ENCODE measurements at regions not wholly inside any gene's neighbourhood (a gene's known extent, or its start where the extent isn't known, plus 50 kb on each side); places are given as distances from the start of the nearest gene placed in this dataset.
A peak's percentile ranks its signal among the peaks of the same experiment; 100 is the strongest.

- no peak overlapping the region for H3K4me3 ChIP-seq (ENCODE audit: low read length)
- H3K9ac ChIP-seq (ENCODE audit: low read length), result no peak overlapping the region
- no peaks in the 10 kb centered on the region for H3K9me2 ChIP-seq (ENCODE audit: insufficient read depth, low read length)
- no peak for TF ChIP-seq EZH2 (IDR thresholded peaks at IDR 0.05; ENCODE audit: borderline replicate concordance, insufficient read depth, low read length, poor library complexity, severe bottlenecking)
- TF ChIP-seq SMC3 (conservative IDR thresholded peaks at IDR 0.05; ENCODE audit: poor library complexity), result no peak
- no peak for TF ChIP-seq TAF1 (IDR thresholded peaks at IDR 0.05; ENCODE audit: low read depth)
- TF ChIP-seq POLR2AphosphoS5 (IDR thresholded peaks at IDR 0.05), result no peak
- TF ChIP-seq RAD21 (conservative IDR thresholded peaks at IDR 0.05), result no peak
- TF ChIP-seq MXI1 (conservative IDR thresholded peaks at IDR 0.05; ENCODE audit: poor library complexity, severe bottlenecking), result no peak
- no peak for TF ChIP-seq CTCF (IDR thresholded peaks at IDR 0.05; ENCODE audit: poor library complexity, severe bottlenecking)
- no peak for TF ChIP-seq REST (IDR thresholded peaks at IDR 0.05; ENCODE audit: borderline replicate concordance)
- TF ChIP-seq EP300 (conservative IDR thresholded peaks at IDR 0.05; ENCODE audit: poor library complexity, severe bottlenecking), result no peak
- no peaks in the 10 kb centered on the region for H3K9me3 ChIP-seq (ENCODE audit: low read length)
- H4K20me1 ChIP-seq (ENCODE audit: insufficient read depth), result no peaks in the 10 kb centered on the region
- H3K27ac ChIP-seq (ENCODE audit: low read length), result peak overlapping the region; percentile 10
- H3K27me3 ChIP-seq (ENCODE audit: insufficient read depth, low read depth, low read length), result no peaks in the 10 kb centered on the region
- no peaks in the 10 kb centered on the region for H3F3A ChIP-seq (ENCODE audit: insufficient read depth, low read length, poor library complexity, severe bottlenecking)
- H3K36me3 ChIP-seq (ENCODE audit: insufficient read depth, low read length), result no peaks in the 10 kb centered on the region
- H2AFZ ChIP-seq (ENCODE audit: low read depth, low read length), result no peak overlapping the region
- no peaks in the 10 kb centered on the region for H3K79me2 ChIP-seq (replicated peaks; ENCODE audit: insufficient read depth, low read length)
- H3K4me2 ChIP-seq (ENCODE audit: low read length), result no peak overlapping the region
These were observed 182.5 kb upstream of the COL1A2 start for GRCh38 chr7:94212160-94212559.

GRCh38 chr7:94216944-94217461 is 177.7 kb upstream of the COL1A2 start:
- Histone ChIP-seq H3K36me3 (ENCODE audit: insufficient read depth, low read length) (no peaks in the 10 kb centered on the region), H3K27ac (ENCODE audit: low read length) (no peak overlapping the region), H2AFZ (ENCODE audit: low read depth, low read length) (no peak overlapping the region), H4K20me1 (ENCODE audit: insufficient read depth) (no peaks in the 10 kb centered on the region), H3K9ac (ENCODE audit: low read length) (no peak overlapping the region), H3K4me3 (ENCODE audit: low read length) (no peak overlapping the region), H3K9me3 (ENCODE audit: low read length) (no peaks in the 10 kb centered on the region), H3K27me3 (ENCODE audit: insufficient read depth, low read depth, low read length) (no peaks in the 10 kb centered on the region), H3K79me2 (replicated peaks; ENCODE audit: insufficient read depth, low read length) (no peaks in the 10 kb centered on the region), H3F3A (ENCODE audit: insufficient read depth, low read length, poor library complexity, severe bottlenecking) (no peaks in the 10 kb centered on the region), H3K4me2 (ENCODE audit: low read length) (no peak overlapping the region), H3K9me2 (ENCODE audit: insufficient read depth, low read length) (no peaks in the 10 kb centered on the region)
- TF ChIP-seq CTCF (IDR thresholded peaks at IDR 0.05; ENCODE audit: poor library complexity, severe bottlenecking) (no peak), TAF1 (IDR thresholded peaks at IDR 0.05; ENCODE audit: low read depth) (no peak), POLR2AphosphoS5 (IDR thresholded peaks at IDR 0.05) (no peak), EZH2 (IDR thresholded peaks at IDR 0.05; ENCODE audit: borderline replicate concordance, insufficient read depth, low read length, poor library complexity, severe bottlenecking) (no peak), MXI1 (conservative IDR thresholded peaks at IDR 0.05; ENCODE audit: poor library complexity, severe bottlenecking) (no peak), RAD21 (conservative IDR thresholded peaks at IDR 0.05) (no peak), SMC3 (conservative IDR thresholded peaks at IDR 0.05; ENCODE audit: poor library complexity) (no peak), EP300 (conservative IDR thresholded peaks at IDR 0.05; ENCODE audit: poor library complexity, severe bottlenecking) (no peak), REST (IDR thresholded peaks at IDR 0.05; ENCODE audit: borderline replicate concordance) (no peak)
